SK-N-SH (cell line): ENCODE measurements at regions not wholly inside any gene's neighbourhood (a gene's known extent, or its start where the extent isn't known, plus 50 kb on each side); places are given as distances from the start of the nearest gene placed in this dataset.

Experiments
- CTCF ChIA-PET: fragments of 300-600, 350-600 bp; formaldehyde crosslinking; extraction: SDS; loops from one replicate; lab custom pipeline; 2021; lab: Yijun Ruan, JAX
- POLR2A ChIA-PET: fragments of 350-600 bp; sonication (Branson Sonifier 250); formaldehyde crosslinking; extraction: SDS; loops from one replicate; lab custom pipeline; 2020; ENCODE audit warnings: antibody characterized with exemption, inconsistent platforms; lab: Yijun Ruan, JAX
- DNase-seq: peaks from one replicate; pipeline ENCODE4 v3.0.0; 2012
- H2AFZ ChIP-seq: fragments of 200-600 bp; sonication (generic); 2 replicates; pipeline ENCODE4 v1.8.1; 2016; ENCODE audit warnings: antibody characterized with exemption, mild to moderate bottlenecking, low read depth
- H3F3A ChIP-seq: fragments of 200-600 bp; sonication (generic); replicated peaks from 2 replicates; pipeline ENCODE3; 2016; ENCODE audit warnings: antibody characterized with exemption, mild to moderate bottlenecking; ENCODE audit not compliant: insufficient read depth
- H3K27ac ChIP-seq, 2 experiments: fragments of 200-500 bp in 1 of 2; fragments of 200-600 bp in 1 of 2; sonication (Bioruptor generic) in 1 of 2; sonication (generic), shearing (Covaris generic) in 1 of 2; 2 replicates each; pipeline versions ENCODE4 v1.5.1 to v1.6.1; 2014 to 2016; ENCODE audit warnings: low read depth in 2 of 2, inconsistent platforms in 1 of 2, low read length in 1 of 2, mild to moderate bottlenecking in 1 of 2, mixed read lengths in 1 of 2
- H3K27me3 ChIP-seq: fragments of 200-600 bp; sonication (generic), shearing (Covaris generic); 2 replicates; pipeline ENCODE4 v1.6.1; 2016; ENCODE audit warnings: mixed run types; ENCODE audit not compliant: insufficient read depth
- H3K36me3 ChIP-seq, 2 experiments: fragments of 200-500 bp in 1 of 2; fragments of 200-600 bp in 1 of 2; sonication (Bioruptor generic) in 1 of 2; sonication (generic) in 1 of 2; replicated peaks in 1 of 2; 2 replicates each; pipeline versions ENCODE3 to v1.5.1; 2014 to 2016; ENCODE audit warnings: low read length in 1 of 2, mild to moderate bottlenecking in 1 of 2; ENCODE audit not compliant: insufficient read depth in 2 of 2, control insufficient read depth in 1 of 2
- H3K4me1 ChIP-seq, 2 experiments: fragments of 200-500 bp in 1 of 2; fragments of 200-600 bp in 1 of 2; sonication (Bioruptor generic) in 1 of 2; sonication (generic), shearing (Covaris generic) in 1 of 2; 2 replicates each; pipeline versions ENCODE4 v1.5.1 to v1.6.1; 2014 to 2016; ENCODE audit warnings: low read depth in 1 of 2, low read length in 1 of 2, mixed run types in 1 of 2; ENCODE audit not compliant: insufficient read depth in 2 of 2, control insufficient read depth in 1 of 2
- H3K4me2 ChIP-seq: fragments of 200-600 bp; sonication (generic), shearing (Covaris generic); 2 replicates; pipeline ENCODE4 v1.6.1; 2017; ENCODE audit warnings: mixed run types
- H3K4me3 ChIP-seq, 2 experiments: fragments of 200-500 bp in 1 of 2; fragments of 200-600 bp in 1 of 2; sonication (Bioruptor generic) in 1 of 2; sonication (generic), shearing (Covaris generic) in 1 of 2; 2 replicates each; pipeline versions ENCODE4 v1.5.1 to v1.8.1; 2014 to 2016; ENCODE audit warnings: low read depth in 2 of 2, inconsistent platforms in 1 of 2, low read length in 1 of 2, mild to moderate bottlenecking in 1 of 2, mixed read lengths in 1 of 2, moderate library complexity in 1 of 2
- H3K79me2 ChIP-seq: fragments of 200-600 bp; sonication (generic); 2 replicates; pipeline ENCODE4 v1.8.1; 2017; ENCODE audit warnings: mild to moderate bottlenecking; ENCODE audit not compliant: insufficient read depth
- H3K9ac ChIP-seq: fragments of 200-600 bp; sonication (generic); 2 replicates; pipeline ENCODE4 v1.6.1; 2017; ENCODE audit warnings: mixed run types
- H3K9me2 ChIP-seq: fragments of 200-600 bp; sonication (generic); 2 replicates; pipeline ENCODE4 v1.6.1; 2017; ENCODE audit warnings: mixed run types
- H3K9me3 ChIP-seq: fragments of 200-600 bp; sonication (generic); 2 replicates; pipeline ENCODE4 v1.6.1; 2017; ENCODE audit warnings: mixed run types, mild to moderate bottlenecking, moderate library complexity
- H4K20me1 ChIP-seq: fragments of 200-600 bp; sonication (generic); 2 replicates; pipeline ENCODE4 v1.6.1; 2017; ENCODE audit warnings: mild to moderate bottlenecking, mixed run types; ENCODE audit not compliant: insufficient read depth
- CTCF ChIP-seq: fragments of 200-600 bp; sonication (generic); IDR thresholded peaks from 2 replicates; pipeline ENCODE4 v1.6.1; 2017; ENCODE audit warnings: antibody characterized with exemption, mild to moderate bottlenecking, moderate library complexity
- EZH2phosphoT487 ChIP-seq: fragments of 200-600 bp; sonication (generic); IDR thresholded peaks from 2 replicates; pipeline ENCODE4 v1.6.1; 2017; ENCODE audit warnings: low read depth, mixed run types, mild to moderate bottlenecking, antibody characterized with exemption, moderate library complexity, borderline replicate concordance
- FOSL2 ChIP-seq: IDR thresholded peaks from 2 replicates; pipeline ENCODE4 v1.4.0; 2012; ENCODE audit warnings: low read depth, mild to moderate bottlenecking, moderate library complexity, borderline replicate concordance
- NFIC ChIP-seq: IDR thresholded peaks from 2 replicates; pipeline ENCODE4 v1.4.0; 2012; ENCODE audit warnings: borderline replicate concordance
- NRF1 ChIP-seq: IDR thresholded peaks from 2 replicates; pipeline ENCODE4 v1.6.1; 2012; ENCODE audit warnings: low read depth, mild to moderate bottlenecking, low read length
- RAD21 ChIP-seq: IDR thresholded peaks from 2 replicates; pipeline ENCODE4 v1.6.1; 2012; ENCODE audit warnings: mild to moderate bottlenecking, low read length
- REST ChIP-seq: IDR thresholded peaks from 2 replicates; pipeline ENCODE4 v1.6.1; 2012; ENCODE audit warnings: mild to moderate bottlenecking, low read depth, low read length, moderate library complexity
- RXRA ChIP-seq: IDR thresholded peaks from 2 replicates; pipeline ENCODE4 v1.4.0; 2012; ENCODE audit warnings: low read depth, mild to moderate bottlenecking, borderline replicate concordance
- TEAD4 ChIP-seq: IDR thresholded peaks from 2 replicates; pipeline ENCODE4 v1.4.0; 2012; ENCODE audit warnings: mild to moderate bottlenecking, borderline replicate concordance; ENCODE audit not compliant: insufficient read depth
- USF2 ChIP-seq: fragments of 150-350 bp; IDR thresholded peaks from 2 replicates; pipeline ENCODE4 v1.6.1; 2017; ENCODE audit warnings: antibody characterized with exemption, low read length, low read depth, borderline replicate concordance
- ZBTB33 ChIP-seq: IDR thresholded peaks from 2 replicates; pipeline ENCODE4 v1.4.0; 2012; ENCODE audit warnings: low read depth, borderline replicate concordance
- WGBS: methylation state at CpG from one replicate; pipeline ENCODE4 v1.1.6; 2017; ENCODE audit warnings: low lambda C conversion rate; 5-methylcytosine and 5-hydroxymethylcytosine counted together

- no peak for DNase-seq
- TF ChIP-seq REST, result no peak
- TF ChIP-seq RAD21, result no peak
- TF ChIP-seq EZH2phosphoT487, result no peak
- TF ChIP-seq RXRA, result no peak
- TF ChIP-seq NRF1, result no peak
- no peak for TF ChIP-seq USF2
- no peak for TF ChIP-seq FOSL2
- TF ChIP-seq CTCF, result no peak
- TF ChIP-seq NFIC, result no peak
- no peak for TF ChIP-seq TEAD4
- no peak for TF ChIP-seq ZBTB33
- Histone ChIP-seq H3K27ac (no peak overlapping the region), H3K4me2 (no peak overlapping the region), H3K9me2 (no peaks in the 10 kb centered on the region), H3K27me3 (no peaks in the 10 kb centered on the region), H3K36me3 (peaks cover 18 to 34% of the 10 kb centered on the region in 2 experiments), H3F3A (no peaks in the 10 kb centered on the region), H3K9ac (no peak overlapping the region), H3K79me2 (no peaks in the 10 kb centered on the region), H4K20me1 (no peaks in the 10 kb centered on the region), H3K4me1 (no peaks in the 10 kb centered on the region; a peak in 1 of 4 replicates), H3K9me3 (no peaks in the 10 kb centered on the region), H3K4me3 (no peak overlapping the region), H2AFZ (no peak overlapping the region)
- CTCF ChIA-PET, result no interaction called here
- POLR2A ChIA-PET, result no interaction called here
- 64% methylated on average over 2 of the region's 2 CpGs for WGBS
Measured at GRCh38 chr4:125420526-125420925, 105.8 kb downstream of the FAT4 start.
